HG02642 (cell line): ENCODE measurements at regions not wholly inside any gene's neighbourhood (a gene's known extent, or its start where the extent isn't known, plus 50 kb on each side); places are given as distances from the start of the nearest gene placed in this dataset.
"Not testable (repeated sequence)": the region's sequence is repeated elsewhere in the genome, so short reads cannot be mapped to it uniquely, and the experiment has no call there.

ENCODE experiments used
- ATAC-seq: cut with Tn5 transposase; IDR thresholded peaks from one replicate; pipeline ENCODE4 v1.9.1; 2021; ENCODE audit warnings: mild to moderate bottlenecking; ENCODE audit not compliant: unreplicated experiment, poor library complexity

DNA sequence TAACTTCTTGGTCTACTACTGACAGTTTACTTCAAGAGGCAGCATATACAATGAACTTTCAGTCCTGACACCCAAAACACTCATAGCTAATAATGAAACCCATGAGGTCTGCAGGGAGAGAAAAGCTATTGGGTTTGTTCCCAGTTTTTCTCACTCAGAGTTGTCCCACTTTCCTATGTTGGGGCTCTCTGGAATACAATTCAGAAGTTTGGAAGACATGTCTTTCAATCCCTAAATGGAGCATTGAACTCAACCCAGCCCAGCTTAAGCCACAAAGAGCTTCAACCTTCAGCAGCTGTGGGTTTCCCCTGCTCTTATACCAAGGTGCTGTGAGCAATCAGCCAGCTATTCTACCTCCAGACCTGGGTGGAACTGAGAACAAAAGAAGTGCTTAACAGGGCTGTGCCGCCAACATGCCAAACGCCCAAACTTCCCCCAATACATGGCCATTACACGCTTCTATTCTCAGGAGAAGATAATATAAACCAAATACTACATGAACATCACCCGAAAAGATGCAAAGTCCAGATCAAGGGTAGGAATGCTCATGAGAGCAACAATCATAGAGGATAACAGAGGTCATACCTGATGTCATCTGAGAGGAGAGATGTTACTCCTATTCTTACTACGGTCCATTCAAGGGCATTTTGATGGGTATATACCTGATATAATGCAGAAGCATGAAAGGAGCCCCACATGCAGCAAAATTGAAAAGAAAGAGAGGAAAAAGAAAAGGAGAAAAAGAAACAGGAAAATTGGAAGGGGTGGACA is 131.2 kb upstream of the TGFBR2 start:
- ATAC-seq: peak; percentile 93

DNA sequence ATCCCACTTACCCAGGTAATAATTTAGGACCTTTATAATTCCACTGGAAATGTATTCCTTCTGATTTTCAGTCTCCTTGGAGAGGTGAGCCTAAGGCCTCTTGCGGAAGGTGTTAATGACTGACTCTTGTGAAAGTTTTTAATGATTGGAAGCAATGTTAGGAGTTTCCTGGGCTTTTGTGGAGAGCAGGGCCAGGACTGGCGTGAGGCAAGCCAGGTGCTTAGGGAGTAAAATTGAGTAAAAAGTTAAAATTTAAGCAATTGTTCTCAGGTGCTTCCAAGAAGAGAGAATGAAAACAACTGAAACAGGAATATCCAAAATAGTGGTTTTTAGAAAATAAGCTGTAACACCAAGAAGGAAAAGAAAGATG is 130.6 kb upstream of the TGFBR2 start:
- ATAC-seq: no peak

DNA sequence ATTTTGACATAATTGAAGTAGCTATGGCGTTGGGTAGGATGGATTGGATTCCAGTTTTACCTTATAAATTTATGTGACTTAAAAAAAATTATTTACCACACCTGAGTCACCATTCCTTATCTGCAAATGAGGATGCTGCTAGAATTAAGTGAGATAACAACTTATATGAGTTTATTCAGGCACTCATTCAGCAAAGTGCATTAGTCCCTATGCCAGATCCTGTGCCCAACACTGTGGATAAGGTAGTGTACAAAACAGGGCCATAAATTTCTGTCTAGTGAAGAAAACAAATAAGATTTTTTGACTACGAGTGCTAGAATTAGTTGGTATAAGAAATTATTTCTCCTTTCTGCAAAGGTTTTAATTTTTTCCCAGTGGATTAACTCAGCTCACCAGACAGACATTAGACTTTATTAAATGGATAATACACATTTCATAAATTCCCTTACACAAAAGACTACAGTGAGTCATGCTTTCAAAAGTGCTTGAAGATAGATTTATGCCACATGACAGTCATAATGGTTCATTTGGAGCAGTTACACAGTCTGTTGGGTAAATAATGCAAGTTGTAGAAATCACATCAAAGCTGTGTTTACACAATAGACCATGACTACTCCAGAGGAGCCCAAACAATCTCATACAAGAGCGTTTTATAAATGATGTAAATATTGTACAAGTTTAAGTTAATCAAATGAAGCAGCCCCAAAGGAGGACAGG is 129.9 kb upstream of the TGFBR2 start:
- ATAC-seq: no peak

DNA sequence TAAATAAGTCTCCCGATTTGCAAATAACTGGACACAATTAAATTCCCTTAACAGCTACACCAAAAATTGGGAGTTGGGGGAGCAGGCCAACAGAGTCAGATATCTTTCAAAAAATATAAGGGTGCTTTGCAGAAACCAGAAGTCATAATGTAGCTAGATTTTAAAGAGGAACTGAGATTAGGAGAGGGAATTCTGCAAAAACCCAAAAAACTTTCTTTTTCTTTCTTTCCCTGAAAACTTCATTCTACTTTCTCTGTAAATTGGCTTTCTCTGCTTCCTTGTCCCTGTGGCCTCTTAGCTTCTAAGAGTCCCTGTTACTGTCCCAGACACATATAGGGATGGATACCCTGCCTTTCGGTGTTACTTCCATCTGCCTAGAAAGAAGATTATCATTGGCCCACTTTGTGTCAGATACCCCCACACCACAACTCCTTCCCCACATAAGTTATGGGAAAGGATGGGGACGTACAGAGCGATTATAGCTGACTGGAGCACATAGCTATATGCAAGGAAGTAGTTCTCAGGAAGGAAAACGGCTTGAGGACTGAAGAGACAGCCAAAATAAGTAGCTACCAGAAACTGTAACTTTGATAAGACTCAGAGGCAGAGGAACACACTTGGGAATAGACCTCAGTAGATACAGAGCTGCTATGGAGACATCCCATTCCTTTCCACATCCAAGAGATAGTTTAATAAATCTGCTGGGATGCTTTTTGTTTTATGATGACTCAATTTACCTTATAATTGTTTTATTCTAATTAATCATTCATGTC is 129.1 kb upstream of the TGFBR2 start:
- no peak for ATAC-seq

DNA sequence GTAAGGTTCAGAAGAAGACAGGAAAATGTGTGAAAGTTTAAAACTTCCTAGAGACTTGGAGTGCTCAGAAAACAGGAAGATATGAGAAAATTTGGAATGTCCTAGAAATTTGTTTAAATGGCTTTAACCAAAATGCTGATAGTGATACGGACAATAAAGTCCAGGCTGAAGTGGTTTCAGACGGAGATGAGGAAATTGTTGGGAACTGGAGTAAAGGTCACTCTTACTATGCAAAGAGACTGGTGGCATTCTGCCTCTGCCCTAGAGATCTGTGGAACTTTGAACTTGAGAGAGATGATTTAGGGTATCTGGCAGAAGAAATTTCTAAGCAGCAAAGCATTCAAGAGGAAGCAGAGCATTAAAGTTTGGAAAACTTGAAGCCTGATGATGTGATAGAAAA is 126.7 kb upstream of the TGFBR2 start:
- not testable (repeated sequence) for ATAC-seq

DNA sequence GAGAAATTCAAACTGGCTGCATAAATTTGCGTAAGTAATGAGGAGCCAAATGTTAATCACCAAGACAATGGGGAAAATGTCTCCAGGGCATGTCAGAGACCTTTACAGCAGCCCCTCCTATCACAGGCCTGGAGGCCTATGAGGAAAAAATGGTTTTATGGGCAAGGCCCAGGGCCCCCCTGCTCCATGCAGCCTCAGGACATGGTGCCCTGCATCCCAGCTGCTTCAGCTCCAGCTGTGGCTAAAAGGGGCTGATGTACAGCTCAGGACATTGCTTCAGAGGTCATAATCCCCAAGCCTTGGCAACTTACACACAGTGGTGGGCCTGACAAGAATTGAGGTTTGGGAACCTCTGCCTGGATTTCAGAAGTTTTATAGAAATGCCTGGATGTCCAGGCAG is 126.2 kb upstream of the TGFBR2 start:
- ATAC-seq: not testable (repeated sequence)

DNA sequence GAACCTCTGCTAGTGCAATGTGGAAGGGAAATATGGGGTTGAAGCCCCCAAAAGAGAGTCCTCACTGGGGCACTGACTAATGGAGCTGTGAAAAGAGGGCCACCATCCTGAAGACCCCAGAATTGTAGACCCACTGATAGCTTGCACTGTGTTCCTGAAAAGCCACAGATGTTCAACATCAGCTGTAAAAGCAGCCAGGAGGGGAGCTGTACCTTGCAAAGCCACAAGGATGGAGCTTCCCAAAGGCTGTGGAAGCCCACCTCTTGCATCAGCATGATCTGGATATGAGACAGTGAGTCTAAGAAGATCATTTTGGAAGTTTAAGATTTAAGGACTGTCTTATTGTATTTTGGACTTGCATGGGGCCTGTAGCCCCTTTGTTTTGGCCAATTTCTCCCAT is 125.8 kb upstream of the TGFBR2 start:
- ATAC-seq: no peak

DNA sequence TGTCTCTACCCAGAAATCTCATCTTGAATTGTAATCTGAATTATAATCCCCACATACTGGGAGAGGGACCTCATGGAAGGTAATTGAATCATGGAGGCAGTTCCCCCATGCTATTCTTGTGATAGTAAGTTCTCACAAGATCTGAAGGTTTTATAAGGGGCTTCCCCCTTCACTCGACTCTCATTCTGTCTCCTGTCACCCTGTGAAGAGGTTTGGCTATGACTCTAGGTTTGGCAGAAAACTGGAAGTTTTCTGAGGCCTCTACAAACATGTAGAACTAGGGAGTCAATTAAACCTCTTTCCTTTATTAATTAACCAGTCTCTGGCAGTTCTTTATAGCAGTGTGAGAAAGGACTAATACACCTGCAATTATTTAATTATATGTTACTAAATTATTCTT is 125.2 kb upstream of the TGFBR2 start:
- no peak for ATAC-seq

DNA sequence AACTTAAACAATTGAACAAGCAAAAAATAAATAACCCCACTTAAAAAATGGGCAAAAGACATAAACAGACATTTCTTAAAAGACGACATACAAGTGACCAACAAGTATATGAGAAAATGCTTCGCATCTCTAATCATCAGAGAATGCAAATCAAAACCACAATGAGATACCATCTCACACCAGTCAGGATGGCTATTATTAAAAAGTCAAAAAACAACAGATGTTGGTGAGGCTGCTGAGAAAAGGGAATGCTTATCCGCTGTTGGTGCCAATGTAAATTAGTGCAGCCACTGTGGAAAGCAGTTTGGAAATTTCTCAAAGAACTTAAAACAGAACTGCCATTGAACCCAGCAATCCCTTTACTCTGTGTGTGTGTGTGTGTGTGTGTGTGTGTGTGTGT is 122.2 kb upstream of the TGFBR2 start:
- ATAC-seq: not testable (repeated sequence)

DNA sequence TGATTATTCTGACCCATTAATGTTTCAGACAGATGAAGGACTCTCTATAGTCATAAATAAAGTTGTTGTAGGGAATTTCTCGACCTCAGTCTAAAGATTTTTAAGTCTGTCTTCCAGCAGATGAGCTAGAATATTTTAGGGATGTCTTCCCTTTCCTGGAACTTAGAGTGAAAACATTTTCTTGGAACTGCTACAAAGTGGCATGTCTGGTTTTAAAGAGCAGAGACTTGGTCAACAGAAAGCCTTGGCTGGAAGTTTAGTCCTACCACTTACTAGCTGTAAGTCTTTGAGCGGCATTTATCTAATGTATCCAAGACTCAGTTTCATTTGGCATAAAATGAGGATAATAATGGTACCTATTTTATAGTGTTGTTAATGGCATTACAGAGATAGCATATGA is 120.0 kb upstream of the TGFBR2 start:
- ATAC-seq: no peak

DNA sequence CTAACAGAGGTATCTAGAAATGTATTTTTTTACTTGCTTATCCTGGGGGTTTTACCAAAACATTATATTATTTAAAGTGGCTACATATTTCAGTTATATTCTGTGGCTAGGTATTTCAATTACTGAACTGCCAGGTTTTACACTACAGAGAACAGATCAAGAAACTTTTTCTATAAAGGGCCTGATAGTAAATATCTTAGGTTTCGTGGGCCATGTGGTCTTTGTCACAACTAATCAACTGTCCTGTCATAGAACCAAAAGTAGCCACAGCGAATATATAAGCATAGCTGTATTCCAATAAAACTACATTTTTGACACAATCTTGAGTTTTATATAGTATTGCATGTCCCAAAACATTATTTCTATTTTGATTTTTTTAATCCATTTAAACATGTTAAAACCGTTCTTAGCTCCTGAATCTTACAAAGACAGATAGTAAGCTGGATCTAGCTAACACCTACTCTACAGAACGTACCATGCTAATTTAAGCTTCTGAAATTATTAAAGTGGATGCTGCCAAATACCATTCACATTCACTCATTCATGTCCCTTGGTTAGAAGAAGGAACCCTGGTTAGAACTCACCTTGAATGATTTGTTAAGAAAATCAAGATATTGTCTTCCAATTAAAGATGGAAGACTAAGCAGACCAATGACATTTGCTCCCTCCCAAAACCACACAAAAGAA is 118.2 kb upstream of the TGFBR2 start:
- no peak for ATAC-seq

DNA sequence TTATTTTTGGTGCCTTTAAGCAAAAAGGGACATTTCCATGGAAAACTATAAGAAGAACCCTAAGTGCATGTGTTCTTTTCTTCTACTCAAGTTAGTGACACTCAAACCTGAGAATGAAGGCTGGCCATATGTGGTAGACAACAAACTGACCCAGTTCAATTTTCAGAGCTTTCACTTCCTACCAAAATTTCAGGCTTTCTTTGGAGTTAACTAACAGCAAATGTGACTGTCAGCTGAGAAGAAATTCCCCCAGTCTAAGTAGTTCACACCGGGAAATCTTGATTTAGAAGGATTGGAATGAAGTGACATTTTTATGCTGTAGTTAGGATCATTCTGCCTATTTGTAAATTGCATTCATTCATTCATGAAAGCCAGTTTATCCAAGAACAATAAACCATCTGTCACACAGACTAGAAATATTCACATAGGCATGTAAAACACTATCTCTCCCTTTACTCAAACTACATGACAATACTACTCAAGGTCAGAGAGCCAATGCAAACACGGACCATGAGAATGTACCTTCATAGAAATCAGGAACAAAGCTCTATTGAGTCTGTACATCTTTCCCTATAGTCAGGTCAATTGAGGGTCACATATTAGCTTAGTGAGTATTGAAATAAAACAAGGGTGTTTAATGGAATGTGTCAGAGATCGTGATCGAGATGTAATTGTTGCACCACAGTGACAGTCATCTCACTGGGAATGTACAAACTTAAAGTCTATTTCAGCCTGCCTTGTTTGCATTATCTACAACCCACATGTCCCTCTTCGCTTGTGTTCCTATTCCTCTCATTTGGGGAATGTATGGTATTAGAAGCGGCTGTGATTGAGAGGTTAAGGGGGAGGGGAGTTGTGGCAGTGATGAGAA is 113.8 kb upstream of the TGFBR2 start:
- no peak for ATAC-seq

DNA sequence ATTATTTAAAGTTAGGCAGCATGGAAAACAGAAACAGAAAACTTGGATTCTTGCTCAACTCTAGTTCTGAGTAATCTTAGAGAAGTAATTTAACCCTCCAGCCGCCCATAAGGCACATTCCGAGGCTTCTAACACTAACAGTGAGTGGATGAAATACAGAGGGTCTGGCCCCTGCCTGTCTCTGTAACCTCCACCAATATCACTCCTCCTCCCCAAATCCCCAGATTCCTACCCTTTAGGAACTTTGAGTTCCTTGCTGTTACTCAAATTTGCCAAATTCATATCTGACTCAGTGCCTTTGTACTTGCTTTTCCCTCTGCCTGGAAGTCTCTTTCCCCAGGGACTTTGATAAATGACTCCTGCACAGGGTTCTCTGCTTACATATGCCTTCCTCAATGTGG is 112.5 kb upstream of the TGFBR2 start:
- ATAC-seq: no peak

DNA sequence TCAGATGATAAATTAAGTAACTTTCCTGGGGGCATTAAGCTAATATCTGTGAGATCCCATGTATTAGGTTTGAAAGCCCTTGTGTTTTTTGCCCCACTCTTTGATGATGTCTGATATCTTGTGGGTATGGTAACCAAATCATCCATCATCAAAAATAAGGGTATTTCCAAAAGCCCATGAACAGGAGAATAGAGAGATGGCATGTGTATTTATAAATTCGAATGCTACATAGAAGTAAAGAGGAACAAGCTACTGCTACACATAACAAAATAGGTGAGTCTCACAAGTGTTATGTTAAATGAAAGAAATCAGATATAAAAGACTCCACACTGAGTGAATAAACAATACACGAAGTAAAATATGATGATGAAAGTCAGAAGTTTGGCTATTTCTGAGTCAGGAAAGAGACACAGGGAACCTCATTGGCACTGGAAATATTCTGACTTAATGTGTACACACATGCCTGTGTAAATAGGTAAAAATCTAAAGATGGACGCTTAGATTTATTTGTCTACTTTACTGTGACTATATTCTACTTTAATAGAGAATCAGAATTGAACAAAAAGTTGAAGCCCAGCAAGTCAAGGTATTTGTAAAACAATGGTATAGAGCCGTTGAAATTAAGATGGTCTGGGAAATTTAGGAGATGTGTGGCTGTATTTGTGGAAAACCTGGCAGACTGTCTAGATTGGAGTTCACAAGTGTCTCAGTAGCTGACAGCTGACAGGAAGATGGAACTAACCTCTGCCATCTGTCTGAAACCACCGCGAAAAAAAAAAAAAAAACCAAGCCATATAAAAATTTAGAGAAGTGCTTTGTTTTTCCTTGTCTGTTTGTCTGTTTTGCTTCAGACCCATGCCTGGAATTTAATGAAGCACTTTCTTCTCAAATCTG is 111.0 kb upstream of the TGFBR2 start:
- no peak for ATAC-seq

DNA sequence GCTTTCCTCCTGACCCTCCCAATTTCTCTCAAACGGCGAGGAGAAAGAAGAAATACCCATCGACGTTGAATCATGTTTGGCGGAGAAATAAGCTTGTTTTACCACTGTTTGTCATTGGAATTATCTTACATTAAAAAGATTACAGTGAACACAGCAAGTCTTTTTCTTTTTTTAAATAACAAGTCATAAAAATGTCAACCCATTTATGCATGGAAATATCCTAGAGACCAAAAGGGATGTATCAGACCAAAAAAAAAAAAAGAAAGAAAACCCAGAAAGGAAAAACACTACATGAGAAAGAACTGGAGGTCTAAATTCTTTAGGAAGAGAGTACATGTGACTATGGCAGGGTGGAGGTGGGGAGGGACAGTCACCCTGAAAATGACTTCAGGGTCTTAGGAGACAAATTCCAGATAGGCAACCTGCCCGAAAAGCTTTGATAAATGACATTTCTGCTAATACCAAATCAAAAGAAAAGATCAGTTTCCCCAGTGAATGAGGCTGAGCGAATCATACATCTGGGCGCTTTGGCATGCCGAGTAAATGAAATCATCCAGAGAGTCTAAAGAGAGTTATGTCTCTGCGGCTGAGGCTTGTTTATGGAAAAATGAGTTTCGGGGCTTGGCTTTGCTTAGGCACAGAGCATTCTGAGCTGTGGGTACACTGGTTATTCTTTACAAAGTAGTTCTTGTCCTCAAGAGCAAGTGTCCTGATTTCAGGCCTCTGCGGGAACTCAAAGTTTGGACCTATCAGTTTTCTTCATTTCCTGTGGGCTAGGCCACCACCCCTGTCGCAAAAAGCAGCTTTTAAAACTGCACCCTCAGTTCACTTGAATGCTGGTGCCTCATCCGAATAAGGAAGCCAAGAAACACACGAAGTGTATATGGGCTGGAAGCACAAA is 110.1 kb upstream of the TGFBR2 start:
- no peak for ATAC-seq

DNA sequence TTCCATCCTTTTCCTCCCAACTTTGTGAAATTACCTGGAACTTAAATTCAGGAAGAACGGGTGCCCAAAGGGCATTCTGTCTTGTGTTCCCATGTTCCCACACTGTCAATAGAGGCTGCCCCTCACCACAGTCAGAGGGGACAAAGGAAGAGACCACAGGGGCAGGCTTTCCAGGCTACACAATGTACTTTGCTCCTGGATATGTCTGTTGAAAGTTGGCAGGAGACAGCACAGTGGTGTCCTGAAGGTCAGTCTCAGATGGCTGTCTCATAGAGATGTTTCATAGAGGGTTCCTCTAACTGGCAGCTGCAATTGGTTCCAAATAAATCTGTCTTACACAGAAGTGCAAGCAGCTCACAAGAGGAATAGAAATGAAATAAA is 107.8 kb upstream of the TGFBR2 start:
- ATAC-seq: no peak

DNA sequence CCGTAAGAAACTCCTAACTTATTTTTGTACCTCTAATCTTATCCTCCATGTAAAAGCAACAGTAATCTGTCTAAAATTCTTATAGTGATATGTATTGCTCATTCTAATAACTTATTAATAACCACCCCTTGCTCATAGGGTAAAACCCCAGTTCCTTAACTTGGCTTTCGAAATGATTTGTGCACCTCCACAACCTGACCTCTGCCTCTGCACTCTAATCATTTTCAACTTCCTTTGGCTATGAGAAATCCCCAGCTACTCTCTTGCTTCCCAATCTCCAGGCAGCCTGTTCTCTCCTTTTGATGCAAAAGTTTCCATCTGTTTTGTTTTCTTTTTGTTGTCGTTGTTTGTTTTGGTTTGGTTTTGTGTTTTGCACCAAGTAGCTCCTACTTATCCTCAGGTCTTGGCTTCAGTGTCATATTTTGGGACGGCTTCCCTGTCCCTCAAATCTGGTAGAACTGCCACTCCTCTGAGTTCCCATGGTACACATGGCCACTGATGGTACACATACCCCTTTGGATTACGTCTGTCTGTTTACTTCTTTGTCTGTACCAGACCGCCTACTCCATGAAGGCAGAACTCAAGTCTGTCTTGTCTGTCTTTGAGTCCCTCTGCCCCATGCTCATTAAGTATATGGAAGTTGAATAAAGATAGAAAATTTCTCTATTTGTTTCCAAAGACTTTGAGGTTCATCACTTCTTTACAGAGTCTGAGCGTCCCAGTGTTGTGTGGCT is 105.6 kb upstream of the TGFBR2 start:
- ATAC-seq: peak; percentile 94
